SU-DHL-6 (cell line): ENCODE measurements at regions not wholly inside any gene's neighbourhood (a gene's known extent, or its start where the extent isn't known, plus 50 kb on each side); places are given as distances from the start of the nearest gene placed in this dataset.

Source experiments
- CTCF ChIP-seq: fragments of 200-600 bp; sonication (generic); IDR thresholded peaks from one replicate; pipeline ENCODE4 v1.5.1; 2017; ENCODE audit warnings: antibody characterized with exemption, mild to moderate bottlenecking, low read length, moderate library complexity; ENCODE audit not compliant: insufficient read depth, poor library complexity, severe bottlenecking
- EZH2phosphoT487 ChIP-seq: fragments of 200-600 bp; sonication (generic), shearing (Covaris generic); conservative IDR thresholded peaks from 2 replicates; pipeline ENCODE4 v1.6.1; 2018; ENCODE audit warnings: mild to moderate bottlenecking, antibody characterized with exemption, low read length, moderate library complexity, mixed read lengths

DNA sequence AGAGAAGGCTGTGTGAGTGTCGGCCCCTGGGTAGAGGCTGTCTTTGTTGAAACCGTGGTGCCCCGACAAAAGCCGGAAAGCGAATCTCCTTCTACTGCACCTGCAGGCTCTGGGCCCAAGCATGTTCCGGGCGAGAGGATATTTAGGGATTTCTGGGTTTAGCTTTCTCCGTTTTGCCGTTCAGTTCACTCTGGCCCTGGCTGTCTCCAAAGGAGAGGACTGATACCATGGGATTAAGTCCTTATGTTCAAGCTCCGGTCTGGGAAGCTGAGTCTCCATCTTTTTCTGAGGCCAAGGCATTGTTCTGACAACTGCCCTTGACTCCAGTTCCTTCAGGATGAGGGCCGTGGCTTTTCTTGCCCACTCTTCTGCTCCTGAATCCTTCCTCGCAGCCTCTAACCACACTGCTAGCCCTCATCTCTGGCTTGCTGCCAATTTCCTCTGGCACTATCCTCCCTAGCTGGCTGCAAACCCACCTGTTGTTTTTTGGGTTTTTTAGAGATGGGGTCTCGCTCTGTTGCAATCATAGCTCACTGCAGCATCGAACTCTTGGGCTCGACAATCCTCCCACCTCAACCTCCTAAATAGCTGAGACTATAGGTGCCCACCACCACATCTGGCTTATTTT lies 206.8 kb downstream of the SKIDA1 start:
- TF ChIP-seq CTCF, result no peak
- TF ChIP-seq EZH2phosphoT487, result no peak
